Left ventricle myocardium inferior (tissue), 1 donor: ENCODE measurements at regions not wholly inside any gene's neighbourhood (a gene's known extent, or its start where the extent isn't known, plus 50 kb on each side); places are given as distances from the start of the nearest gene placed in this dataset.

Experiments used
- DNase-seq: peaks from one replicate; pipeline ENCODE4 v3.0.0-alpha.2; 2020
- H3K27ac ChIP-seq: fragments of 200-600 bp; replicated peaks from 2 replicates; pipeline ENCODE4 v1.8.0; 2021
- H3K27me3 ChIP-seq: fragments of 200-600 bp; 2 replicates; pipeline ENCODE4 v1.8.0; 2021; ENCODE audit warnings: low read depth
- H3K36me3 ChIP-seq: fragments of 200-600 bp; 2 replicates; pipeline ENCODE4 v1.8.0; 2021
- H3K4me1 ChIP-seq: fragments of 200-600 bp; 2 replicates; pipeline ENCODE4 v1.8.0; 2021
- H3K4me3 ChIP-seq: fragments of 200-600 bp; 2 replicates; pipeline ENCODE4 v1.8.0; 2021; ENCODE audit warnings: mild to moderate bottlenecking, moderate library complexity
- H3K9me3 ChIP-seq: fragments of 200-600 bp; replicated peaks from 2 replicates; pipeline ENCODE4 v1.8.0; 2021
- CTCF ChIP-seq: fragments of 200-600 bp; IDR thresholded peaks from 2 replicates; pipeline ENCODE4 v1.8.0; 2021; ENCODE audit warnings: antibody characterized with exemption, mild to moderate bottlenecking, borderline replicate concordance
- intact Hi-C: fragments of 100-400 bp; cut with micrococcal nuclease; formaldehyde crosslinking; loops from one replicate; pipeline ENCODE4 v1.11.0; 2022
- donor health status: DM: no; HTN: yes; CAD: no; lungs with severe emphysema.

GRCh38 chr9:81474792-81475191 is 214.6 kb downstream of the TLE1 start:
- no peak overlapping the region for H3K27ac ChIP-seq
- H3K4me1 ChIP-seq = no peaks in the 10 kb centered on the region
- no peaks in the 10 kb centered on the region for H3K36me3 ChIP-seq
- intact Hi-C loops = no loop called here
- H3K4me3 ChIP-seq = no peak overlapping the region
- H3K9me3 ChIP-seq = no peaks in the 10 kb centered on the region
- no peak for DNase-seq
- TF ChIP-seq CTCF = no peak
- no peaks in the 10 kb centered on the region for H3K27me3 ChIP-seq

- Histone ChIP-seq H3K4me3 (no peak overlapping the region), H3K36me3 (no peaks in the 10 kb centered on the region), H3K27me3 (no peaks in the 10 kb centered on the region), H3K27ac (no peak overlapping the region), H3K4me1 (no peaks in the 10 kb centered on the region), H3K9me3 (no peaks in the 10 kb centered on the region)
- DNase-seq = no peak
- intact Hi-C loops = no loop called here
- no peak for TF ChIP-seq CTCF
Observed at GRCh38 chr9:81474125-81474524, 215.2 kb downstream of the TLE1 start.

- Histone ChIP-seq H3K4me1 (no peaks in the 10 kb centered on the region), H3K36me3 (no peaks in the 10 kb centered on the region), H3K9me3 (no peaks in the 10 kb centered on the region), H3K4me3 (no peak overlapping the region), H3K27me3 (no peaks in the 10 kb centered on the region), H3K27ac (no peak overlapping the region)
- no peak for DNase-seq
- intact Hi-C loops = no loop called here
- no peak for TF ChIP-seq CTCF
Observed at GRCh38 chr9:81473708-81474107, 215.6 kb downstream of the TLE1 start.

DNA sequence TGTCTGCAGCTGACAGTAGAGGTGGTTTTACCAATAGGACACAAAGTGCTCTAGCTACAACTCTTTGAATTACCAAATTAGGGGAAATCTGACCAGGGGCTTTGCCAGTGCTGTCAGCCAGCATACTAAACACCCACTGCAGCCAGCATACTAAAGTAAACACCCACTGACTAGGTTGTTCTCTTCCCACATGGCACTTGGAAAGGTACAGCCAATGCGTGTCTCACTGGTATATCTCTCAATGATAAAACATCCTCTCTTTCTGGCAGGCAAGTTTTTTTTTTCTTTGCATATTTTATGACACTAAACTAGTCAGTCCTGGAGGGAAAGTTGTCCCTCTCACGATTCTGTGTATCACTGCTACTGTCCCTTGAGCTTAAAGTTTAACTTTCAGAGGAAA is 216.1 kb downstream of the TLE1 start:
- H3K36me3 ChIP-seq = no peaks in the 10 kb centered on the region
- no peak overlapping the region for H3K4me3 ChIP-seq
- no peaks in the 10 kb centered on the region for H3K27me3 ChIP-seq
- H3K4me1 ChIP-seq = no peaks in the 10 kb centered on the region
- no peaks in the 10 kb centered on the region for H3K9me3 ChIP-seq
- intact Hi-C loops = no loop called here
- TF ChIP-seq CTCF = no peak
- no peak overlapping the region for H3K27ac ChIP-seq
- DNase-seq = no peak

GRCh38 chr9:81472701-81473100 is 216.6 kb downstream of the TLE1 start:
- no peaks in the 10 kb centered on the region for H3K9me3 ChIP-seq
- no peak for TF ChIP-seq CTCF
- intact Hi-C loops = no loop called here
- H3K27me3 ChIP-seq = no peaks in the 10 kb centered on the region
- DNase-seq = no peak
- no peak overlapping the region for H3K4me3 ChIP-seq
- no peaks in the 10 kb centered on the region for H3K4me1 ChIP-seq
- H3K36me3 ChIP-seq = no peaks in the 10 kb centered on the region
- H3K27ac ChIP-seq = no peak overlapping the region

GRCh38 chr9:81470864-81471263 is 218.5 kb downstream of the TLE1 start:
- intact Hi-C loops = no loop called here
- no peaks in the 10 kb centered on the region for H3K27me3 ChIP-seq
- no peak for TF ChIP-seq CTCF
- DNase-seq = no peak
- H3K4me1 ChIP-seq = peaks cover 2% of the 10 kb centered on the region
- no peak overlapping the region for H3K27ac ChIP-seq
- H3K9me3 ChIP-seq = no peaks in the 10 kb centered on the region
- no peaks in the 10 kb centered on the region for H3K36me3 ChIP-seq
- H3K4me3 ChIP-seq = no peak overlapping the region
